ENCODE measurements at regions not wholly inside any gene's neighbourhood (a gene's known extent, or its start where the extent isn't known, plus 50 kb on each side); places are given as distances from the start of the nearest gene placed in this dataset.

GRCh38 chr4:115938764-115939443 is 825.5 kb upstream of the NDST4 start:
- Mint-ChIP-seq H3K4me3 (no peak overlapping the region), H3K9me3 (peaks cover 7% of the 10 kb centered on the region), H3K4me1 (peaks cover 2% of the 10 kb centered on the region), H3K27me3 (ENCODE audit: low read depth) (no peaks in the 10 kb centered on the region), H3K36me3 (no peaks in the 10 kb centered on the region), H3K27ac (no peak overlapping the region)
- TF ChIP-seq, protein P1, sequence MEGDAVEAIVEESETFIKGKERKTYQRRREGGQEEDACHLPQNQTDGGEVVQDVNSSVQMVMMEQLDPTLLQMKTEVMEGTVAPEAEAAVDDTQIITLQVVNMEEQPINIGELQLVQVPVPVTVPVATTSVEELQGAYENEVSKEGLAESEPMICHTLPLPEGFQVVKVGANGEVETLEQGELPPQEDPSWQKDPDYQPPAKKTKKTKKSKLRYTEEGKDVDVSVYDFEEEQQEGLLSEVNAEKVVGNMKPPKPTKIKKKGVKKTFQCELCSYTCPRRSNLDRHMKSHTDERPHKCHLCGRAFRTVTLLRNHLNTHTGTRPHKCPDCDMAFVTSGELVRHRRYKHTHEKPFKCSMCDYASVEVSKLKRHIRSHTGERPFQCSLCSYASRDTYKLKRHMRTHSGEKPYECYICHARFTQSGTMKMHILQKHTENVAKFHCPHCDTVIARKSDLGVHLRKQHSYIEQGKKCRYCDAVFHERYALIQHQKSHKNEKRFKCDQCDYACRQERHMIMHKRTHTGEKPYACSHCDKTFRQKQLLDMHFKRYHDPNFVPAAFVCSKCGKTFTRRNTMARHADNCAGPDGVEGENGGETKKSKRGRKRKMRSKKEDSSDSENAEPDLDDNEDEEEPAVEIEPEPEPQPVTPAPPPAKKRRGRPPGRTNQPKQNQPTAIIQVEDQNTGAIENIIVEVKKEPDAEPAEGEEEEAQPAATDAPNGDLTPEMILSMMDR (IDR thresholded peaks at IDR 0.05; ENCODE audit: unreplicated experiment): no peak
- DNase-seq (ENCODE audit: low spot score in 2 of 2, unreplicated experiment in 2 of 2): no peak

DNA sequence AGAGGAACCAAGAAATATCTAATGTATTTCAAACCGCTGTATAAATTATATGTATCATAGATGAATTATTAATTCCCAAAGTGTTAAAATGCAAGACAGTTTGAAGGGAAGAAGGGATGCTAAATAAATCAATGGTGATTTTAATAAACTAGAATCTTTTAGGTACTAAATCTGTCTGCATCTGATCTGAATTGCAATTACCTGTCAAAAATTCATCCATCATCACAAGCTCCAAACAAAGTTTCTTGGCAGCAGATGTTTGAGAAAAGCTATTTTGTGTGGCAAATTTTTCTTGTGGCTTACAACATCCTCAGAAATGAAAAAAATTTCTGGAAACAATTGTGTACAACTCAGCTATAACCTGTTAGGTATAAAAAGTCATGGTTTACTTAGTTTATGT is 816.0 kb upstream of the NDST4 start:
- Mint-ChIP-seq H3K36me3 (no peaks in the 10 kb centered on the region), H3K9me3 (peaks cover 4% of the 10 kb centered on the region), H3K4me3 (no peak overlapping the region), H3K27me3 (ENCODE audit: low read depth) (no peaks in the 10 kb centered on the region), H3K27ac (no peak overlapping the region), H3K4me1 (no peaks in the 10 kb centered on the region)
- TF ChIP-seq, protein P1 (IDR thresholded peaks at IDR 0.05; ENCODE audit: unreplicated experiment): no peak
- DNase-seq (ENCODE audit: low spot score in 2 of 2, unreplicated experiment in 2 of 2): no peak

- Mint-ChIP-seq H3K27me3 (ENCODE audit: low read depth) (no peaks in the 10 kb centered on the region), H3K4me1 (no peaks in the 10 kb centered on the region), H3K27ac (no peak overlapping the region), H3K36me3 (no peaks in the 10 kb centered on the region), H3K4me3 (no peak overlapping the region), H3K9me3 (peaks cover 4% of the 10 kb centered on the region)
- no peak for DNase-seq (ENCODE audit: low spot score in 2 of 2, unreplicated experiment in 2 of 2)
- TF ChIP-seq, protein P1 (IDR thresholded peaks at IDR 0.05; ENCODE audit: unreplicated experiment): no peak
These were observed 814.0 kb upstream of the NDST4 start for GRCh38 chr4:115927382-115927781.

GRCh38 chr4:115923152-115923551 is 809.7 kb upstream of the NDST4 start:
- TF ChIP-seq, protein P1 (IDR thresholded peaks at IDR 0.05; ENCODE audit: unreplicated experiment): no peak
- Mint-ChIP-seq H3K4me1 (peaks cover 8% of the 10 kb centered on the region), H3K4me3 (no peak overlapping the region), H3K36me3 (no peaks in the 10 kb centered on the region), H3K9me3 (peaks cover 4% of the 10 kb centered on the region), H3K27ac (no peak overlapping the region), H3K27me3 (ENCODE audit: low read depth) (no peaks in the 10 kb centered on the region)
- DNase-seq (ENCODE audit: low spot score in 2 of 2, unreplicated experiment in 2 of 2): no peak

- Mint-ChIP-seq H3K36me3 (no peaks in the 10 kb centered on the region), H3K4me1 (peaks cover 12% of the 10 kb centered on the region), H3K9me3 (peaks cover 4% of the 10 kb centered on the region), H3K27ac (no peak overlapping the region), H3K4me3 (no peak overlapping the region), H3K27me3 (ENCODE audit: low read depth) (no peaks in the 10 kb centered on the region)
- TF ChIP-seq, protein P1 (IDR thresholded peaks at IDR 0.05; ENCODE audit: unreplicated experiment): no peak
- no peak for DNase-seq (ENCODE audit: low spot score in 2 of 2, unreplicated experiment in 2 of 2)
These were observed 807.2 kb upstream of the NDST4 start for GRCh38 chr4:115920637-115921036.
